ENCODE measurements at regions not wholly inside any gene's neighbourhood (a gene's known extent, or its start where the extent isn't known, plus 50 kb on each side); places are given as distances from the start of the nearest gene placed in this dataset.
"Not testable (repeated sequence)": the region's sequence is repeated elsewhere in the genome, so short reads cannot be mapped to it uniquely, and the experiment has no call there.

GRCh38 chr5:152116934-152117333 is 192.3 kb upstream of the GLRA1 start:
- TF ChIP-seq, protein P1, sequence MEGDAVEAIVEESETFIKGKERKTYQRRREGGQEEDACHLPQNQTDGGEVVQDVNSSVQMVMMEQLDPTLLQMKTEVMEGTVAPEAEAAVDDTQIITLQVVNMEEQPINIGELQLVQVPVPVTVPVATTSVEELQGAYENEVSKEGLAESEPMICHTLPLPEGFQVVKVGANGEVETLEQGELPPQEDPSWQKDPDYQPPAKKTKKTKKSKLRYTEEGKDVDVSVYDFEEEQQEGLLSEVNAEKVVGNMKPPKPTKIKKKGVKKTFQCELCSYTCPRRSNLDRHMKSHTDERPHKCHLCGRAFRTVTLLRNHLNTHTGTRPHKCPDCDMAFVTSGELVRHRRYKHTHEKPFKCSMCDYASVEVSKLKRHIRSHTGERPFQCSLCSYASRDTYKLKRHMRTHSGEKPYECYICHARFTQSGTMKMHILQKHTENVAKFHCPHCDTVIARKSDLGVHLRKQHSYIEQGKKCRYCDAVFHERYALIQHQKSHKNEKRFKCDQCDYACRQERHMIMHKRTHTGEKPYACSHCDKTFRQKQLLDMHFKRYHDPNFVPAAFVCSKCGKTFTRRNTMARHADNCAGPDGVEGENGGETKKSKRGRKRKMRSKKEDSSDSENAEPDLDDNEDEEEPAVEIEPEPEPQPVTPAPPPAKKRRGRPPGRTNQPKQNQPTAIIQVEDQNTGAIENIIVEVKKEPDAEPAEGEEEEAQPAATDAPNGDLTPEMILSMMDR (conservative IDR thresholded peaks at IDR 0.05; ENCODE audit: control insufficient read depth, insufficient read depth, low read depth, low read length): no peak
- DNase-seq (ENCODE audit: low read depth): no peak
- no peak overlapping the region for H3K4me3 ChIP-seq (ENCODE audit: control insufficient read depth, low read depth, low read length)

DNA sequence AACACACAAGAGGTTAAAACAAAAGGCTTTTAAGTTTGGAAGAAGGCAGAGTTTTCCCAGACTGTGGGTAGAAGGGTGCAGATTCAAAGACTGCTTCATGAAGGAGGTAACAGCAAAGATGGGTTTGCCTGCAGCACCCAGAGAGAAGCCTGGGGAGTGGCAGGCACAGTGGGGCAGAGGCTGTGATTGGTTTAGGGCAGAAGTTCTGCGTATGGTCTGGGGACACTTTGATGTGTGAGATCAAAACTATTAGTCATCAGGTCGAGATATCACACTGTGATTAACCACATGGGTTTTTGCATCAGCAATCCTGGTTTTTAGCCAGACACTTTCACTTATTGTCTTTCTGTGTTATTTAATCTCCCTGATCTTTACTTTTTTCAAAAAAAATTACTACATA is 188.8 kb upstream of the GLRA1 start:
- no peak overlapping the region for H3K4me3 ChIP-seq (ENCODE audit: control insufficient read depth, low read depth, low read length)
- no peak for DNase-seq (ENCODE audit: low read depth)
- TF ChIP-seq, protein P1 (conservative IDR thresholded peaks at IDR 0.05; ENCODE audit: control insufficient read depth, insufficient read depth, low read depth, low read length): no peak

GRCh38 chr5:152107220-152107619 is 182.6 kb upstream of the GLRA1 start:
- no peak overlapping the region for H3K4me3 ChIP-seq (ENCODE audit: control insufficient read depth, low read depth, low read length)
- TF ChIP-seq, protein P1 (conservative IDR thresholded peaks at IDR 0.05; ENCODE audit: control insufficient read depth, insufficient read depth, low read depth, low read length): no peak
- DNase-seq (ENCODE audit: low read depth): no peak

- H3K4me3 ChIP-seq (ENCODE audit: control insufficient read depth, low read depth, low read length): no peak overlapping the region
- TF ChIP-seq, protein P1 (conservative IDR thresholded peaks at IDR 0.05; ENCODE audit: control insufficient read depth, insufficient read depth, low read depth, low read length): no peak
- DNase-seq (ENCODE audit: low read depth): no peak
Observed at GRCh38 chr5:152106571-152106970, 181.9 kb upstream of the GLRA1 start.

GRCh38 chr5:152105085-152105484 is 180.4 kb upstream of the GLRA1 start:
- H3K4me3 ChIP-seq (ENCODE audit: control insufficient read depth, low read depth, low read length): no peak overlapping the region
- TF ChIP-seq, protein P1 (conservative IDR thresholded peaks at IDR 0.05; ENCODE audit: control insufficient read depth, insufficient read depth, low read depth, low read length): no peak
- no peak for DNase-seq (ENCODE audit: low read depth)

DNA sequence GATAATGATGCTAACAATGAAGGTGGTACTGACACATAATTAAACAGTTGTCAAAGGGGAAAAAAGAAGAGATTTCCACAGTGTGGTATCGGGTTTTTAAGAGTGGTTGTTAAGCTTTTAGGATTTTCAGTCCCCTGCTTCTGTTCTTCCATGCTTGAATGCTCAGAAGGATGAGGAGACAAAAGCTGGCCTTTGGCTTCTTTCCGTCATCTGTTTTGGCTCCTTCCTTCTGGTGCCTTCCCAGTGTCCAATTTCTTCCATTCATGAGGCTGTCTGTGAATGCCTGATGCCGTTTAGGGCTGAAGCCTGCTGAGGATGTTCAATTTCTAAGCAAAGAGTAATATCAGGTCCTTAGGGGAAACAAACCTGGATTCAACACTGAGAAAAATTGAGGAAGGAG is 179.6 kb upstream of the GLRA1 start:
- H3K4me3 ChIP-seq (ENCODE audit: control insufficient read depth, low read depth, low read length): no peak overlapping the region
- DNase-seq (ENCODE audit: low read depth): no peak
- TF ChIP-seq, protein P1 (conservative IDR thresholded peaks at IDR 0.05; ENCODE audit: control insufficient read depth, insufficient read depth, low read depth, low read length): no peak

- DNase-seq (ENCODE audit: low read depth); H3K4me3 ChIP-seq (ENCODE audit: control insufficient read depth, low read depth, low read length): not testable (repeated sequence)
Observed at GRCh38 chr5:152102908-152103307, 178.3 kb upstream of the GLRA1 start.

All from fibroblast of mammary gland (primary cell).